ENCODE measurements at regions not wholly inside any gene's neighbourhood (a gene's known extent, or its start where the extent isn't known, plus 50 kb on each side); places are given as distances from the start of the nearest gene placed in this dataset.
A peak's percentile ranks its signal among the peaks of the same experiment; 100 is the strongest.
"Not testable (repeated sequence)": the region's sequence is repeated elsewhere in the genome, so short reads cannot be mapped to it uniquely, and the experiment has no call there.

GRCh38 chr4:130035391-130035790 is 939.4 kb downstream of the C4orf33 start:
- no peak for TF ChIP-seq MAX (IDR thresholded peaks at IDR 0.05; ENCODE audit: low read depth, low read length)
- TF ChIP-seq MYC (IDR thresholded peaks at IDR 0.05; ENCODE audit: low read depth, low read length): no peak
- TF ChIP-seq POLR2A (IDR thresholded peaks at IDR 0.05; ENCODE audit: extremely low read depth, insufficient read length): no peak
- no peak for TF ChIP-seq CTCF (IDR thresholded peaks at IDR 0.05; ENCODE audit: low read depth, low read length)
- no peak overlapping the region for H3K4me3 ChIP-seq (ENCODE audit: low read depth, low read length)
- no peak for DNase-seq (ENCODE audit: low read depth)

GRCh38 chr4:130037866-130038265 is 941.9 kb downstream of the C4orf33 start:
- not testable (repeated sequence) for DNase-seq (ENCODE audit: low read depth); H3K4me3 ChIP-seq (ENCODE audit: low read depth, low read length)

GRCh38 chr4:130038540-130038939 is 942.6 kb downstream of the C4orf33 start:
- not testable (repeated sequence) for H3K4me3 ChIP-seq (ENCODE audit: low read depth, low read length); DNase-seq (ENCODE audit: low read depth)

GRCh38 chr4:130043732-130044160 is 947.8 kb downstream of the C4orf33 start:
- no peak overlapping the region for H3K4me3 ChIP-seq (ENCODE audit: low read depth, low read length)
- TF ChIP-seq CTCF (IDR thresholded peaks at IDR 0.05; ENCODE audit: low read depth, low read length) (no peak), MAX (IDR thresholded peaks at IDR 0.05; ENCODE audit: low read depth, low read length) (no peak), POLR2A (IDR thresholded peaks at IDR 0.05; ENCODE audit: extremely low read depth, insufficient read length) (no peak), MYC (IDR thresholded peaks at IDR 0.05; ENCODE audit: low read depth, low read length) (no peak)
- no peak for DNase-seq (ENCODE audit: low read depth)

- TF ChIP-seq MAX (IDR thresholded peaks at IDR 0.05; ENCODE audit: low read depth, low read length) (no peak), CTCF (IDR thresholded peaks at IDR 0.05; ENCODE audit: low read depth, low read length) (no peak), MYC (IDR thresholded peaks at IDR 0.05; ENCODE audit: low read depth, low read length) (no peak), POLR2A (IDR thresholded peaks at IDR 0.05; ENCODE audit: extremely low read depth, insufficient read length) (no peak)
- no peak for DNase-seq (ENCODE audit: low read depth)
- H3K4me3 ChIP-seq (ENCODE audit: low read depth, low read length): no peak overlapping the region
These were observed 949.0 kb downstream of the C4orf33 start for GRCh38 chr4:130044788-130045531.

- TF ChIP-seq MAX (IDR thresholded peaks at IDR 0.05; ENCODE audit: low read depth, low read length) (no peak), POLR2A (IDR thresholded peaks at IDR 0.05; ENCODE audit: extremely low read depth, insufficient read length) (no peak), MYC (IDR thresholded peaks at IDR 0.05; ENCODE audit: low read depth, low read length) (no peak), CTCF (IDR thresholded peaks at IDR 0.05; ENCODE audit: low read depth, low read length) (no peak)
- no peak overlapping the region for H3K4me3 ChIP-seq (ENCODE audit: low read depth, low read length)
- no peak for DNase-seq (ENCODE audit: low read depth)
These were observed 957.8 kb downstream of the C4orf33 start for GRCh38 chr4:130053723-130054122.

- peak; percentile 4 for DNase-seq (ENCODE audit: low read depth)
- no peak for TF ChIP-seq MYC (IDR thresholded peaks at IDR 0.05; ENCODE audit: low read depth, low read length)
- TF ChIP-seq POLR2A (IDR thresholded peaks at IDR 0.05; ENCODE audit: extremely low read depth, insufficient read length): peak; percentile 44
- no peak overlapping the region for H3K4me3 ChIP-seq (ENCODE audit: low read depth, low read length)
These were observed 959.0 kb downstream of the C4orf33 start for GRCh38 chr4:130054908-130055307.
